HepG2 (cell line): ENCODE measurements at regions not wholly inside any gene's neighbourhood (a gene's known extent, or its start where the extent isn't known, plus 50 kb on each side); places are given as distances from the start of the nearest gene placed in this dataset.

ENCODE experiments used
- ATAC-seq: fragments of 200-7000 bp; cut with Tn5 transposase; 3 replicates; pipeline ENCODE4 v1.9.1; 2020; ENCODE audit warnings: mild to moderate bottlenecking, moderate library complexity
- BruUV-seq: library from RNA; stranded (reverse); fragments of 400-500 nt; replicated peaks from 2 replicates; lab custom pipeline; 2021; lab: Mats Ljungman, UMichigan
- CTCF ChIA-PET: fragments of 300-600 bp; formaldehyde crosslinking; extraction: SDS; loops from one replicate; lab custom pipeline; 2021; ENCODE audit warnings: low total read pairs, inconsistent platforms, low intra/inter-chr PET ratio; lab: Yijun Ruan, JAX
- POLR2A ChIA-PET: fragments of 350-600 bp; sonication (Branson Sonifier 250); formaldehyde crosslinking; loops from one replicate; lab custom pipeline; 2020; ENCODE audit warnings: antibody characterized with exemption, inconsistent platforms; lab: Yijun Ruan, JAX
- DNase-seq: peaks from one replicate; pipeline ENCODE4 v3.0.0-alpha.2; 2015; ENCODE audit warnings: low spot score
- FAIRE-seq: peaks from 3 replicates; lab custom pipeline; 2011; peaks lifted over from hg19 to GRCh38; lab: Jason Lieb, UNC
- H2AFZ ChIP-seq: one replicate; pipeline ENCODE4 v1.6.1; 2011; ENCODE audit warnings: low read length, inconsistent platforms
- H3K27ac ChIP-seq: fragments of 300-600 bp; 3 replicates; pipeline ENCODE4 v1.8.0; 2011; ENCODE audit warnings: mixed run types, mild to moderate bottlenecking, mixed read lengths, low read length, inconsistent platforms; ENCODE audit not compliant: insufficient read depth; ENCODE audit errors: extremely low read length
- H3K27me3 ChIP-seq, 2 experiments: fragments of 200-600 bp in 1 of 2; 2 replicates in 1 of 2; 3 replicates in 1 of 2; pipeline versions ENCODE4 v1.6.0 to v1.8.0; 2011; ENCODE audit warnings: low read length in 2 of 2, mild to moderate bottlenecking in 2 of 2, moderate library complexity in 2 of 2, inconsistent platforms in 1 of 2; ENCODE audit not compliant: insufficient read depth in 2 of 2, control insufficient read depth in 1 of 2
- H3K36me3 ChIP-seq, 2 experiments: fragments of 200-600 bp in 1 of 2; replicated peaks in 1 of 2; 2 replicates in 1 of 2; 3 replicates in 1 of 2; pipeline versions ENCODE4 v1.5.1 to v1.8.0; 2011; ENCODE audit warnings: low read length in 2 of 2, inconsistent platforms in 1 of 2; ENCODE audit not compliant: insufficient read depth in 2 of 2, control insufficient read depth in 1 of 2
- H3K4me1 ChIP-seq: 2 replicates; pipeline ENCODE4 v1.5.1; 2012; ENCODE audit warnings: low read length, inconsistent platforms; ENCODE audit not compliant: insufficient read depth
- H3K4me2 ChIP-seq: 2 replicates; pipeline ENCODE4 v1.6.0; 2011; ENCODE audit warnings: low read depth, low read length, inconsistent platforms
- H3K4me3 ChIP-seq, 3 experiments: fragments of 200-600 bp in 1 of 3; sonication (generic), shearing (Covaris generic) in 1 of 3; replicated peaks in 1 of 3; 2 replicates each; pipeline ENCODE4 v1.5.1; 2011 to 2016; ENCODE audit warnings: low read length in 3 of 3, inconsistent platforms in 2 of 3, low read depth in 2 of 3, mild to moderate bottlenecking in 2 of 3, control low read depth in 1 of 3, mixed read lengths in 1 of 3; ENCODE audit not compliant: insufficient read depth in 1 of 3
- H3K79me2 ChIP-seq: one replicate; pipeline ENCODE4 v1.6.1; 2011; ENCODE audit warnings: low read length, inconsistent platforms; ENCODE audit not compliant: insufficient read depth
- H3K9ac ChIP-seq: 2 replicates; pipeline ENCODE4 v1.6.0; 2011; ENCODE audit warnings: mild to moderate bottlenecking, low read depth, low read length, inconsistent platforms; ENCODE audit not compliant: insufficient read depth
- H3K9me3 ChIP-seq: 2 replicates; pipeline ENCODE4 v1.5.1; 2012; ENCODE audit warnings: mild to moderate bottlenecking, low read length
- H4K20me1 ChIP-seq: 2 replicates; pipeline ENCODE4 v1.6.0; 2011; ENCODE audit warnings: inconsistent platforms, mild to moderate bottlenecking, low read length, moderate library complexity; ENCODE audit not compliant: insufficient read depth
- ATF7 ChIP-seq, 2 experiments: fragments of 450-650 bp in 1 of 2; sonication (generic) in 1 of 2; formaldehyde crosslinking in 1 of 2; IDR thresholded peaks; 2 replicates each; pipeline versions ENCODE4 v1.4.0 to v1.6.1; 2016 to 2020; ENCODE audit warnings: antibody characterized with exemption in 1 of 2, mild to moderate bottlenecking in 1 of 2, missing genetic modification reagents in 1 of 2
- CEBPB ChIP-seq: IDR thresholded peaks from 2 replicates; pipeline ENCODE4 v1.6.1; 2011; ENCODE audit warnings: low read depth, low read length, improper control_type of control experiment, borderline replicate concordance
- CREB1 ChIP-seq, 2 experiments: fragments of 450-650 bp in 1 of 2; IDR thresholded peaks; 2 replicates each; pipeline ENCODE4 v1.6.1; 2016 to 2017; ENCODE audit warnings: control low read depth in 1 of 2, mild to moderate bottlenecking in 1 of 2, missing compliant biosample characterization in 1 of 2, missing genetic modification characterization in 1 of 2
- PHB2 ChIP-seq: fragments of 450-650 bp; IDR thresholded peaks from 2 replicates; pipeline ENCODE4 v1.6.1; 2018; ENCODE audit not compliant: partially characterized antibody
- ZBTB21 ChIP-seq: sonication (generic); formaldehyde crosslinking; IDR thresholded peaks from 2 replicates; pipeline ENCODE4 v1.4.0; 2020; ENCODE audit warnings: missing genetic modification reagents
- ZMYM2 ChIP-seq: sonication (generic); formaldehyde crosslinking; IDR thresholded peaks from 2 replicates; pipeline ENCODE4 v1.8.0; 2022; ENCODE audit warnings: mild to moderate bottlenecking, missing genetic modification reagents
- WGBS: methylation state at CpG from one replicate; pipeline ENCODE4 v1.1.6; 2017; ENCODE audit warnings: low lambda C conversion rate; 5-methylcytosine and 5-hydroxymethylcytosine counted together
- in situ Hi-C: cut with HindIII; loops from 2 replicates; pipeline ENCODE4 v1.10.0; 2017; ENCODE audit warnings: low pct_unique_long_range_greater_than_20kb; ENCODE audit not compliant: extremely low pct_ligation_motif_present
- intact Hi-C: fragments of 100-400 bp; cut with micrococcal nuclease; formaldehyde crosslinking; loops from one replicate; pipeline ENCODE4 v1.10.0; 2022; ENCODE audit not compliant: unreplicated experiment
- TF ChIP-seq, protein P1 (sequence below): sonication (generic); formaldehyde crosslinking; IDR thresholded peaks from 2 replicates; pipeline ENCODE4 v1.8.1; 2023; ENCODE audit warnings: mild to moderate bottlenecking, missing genetic modification reagents, borderline replicate concordance

DNA sequence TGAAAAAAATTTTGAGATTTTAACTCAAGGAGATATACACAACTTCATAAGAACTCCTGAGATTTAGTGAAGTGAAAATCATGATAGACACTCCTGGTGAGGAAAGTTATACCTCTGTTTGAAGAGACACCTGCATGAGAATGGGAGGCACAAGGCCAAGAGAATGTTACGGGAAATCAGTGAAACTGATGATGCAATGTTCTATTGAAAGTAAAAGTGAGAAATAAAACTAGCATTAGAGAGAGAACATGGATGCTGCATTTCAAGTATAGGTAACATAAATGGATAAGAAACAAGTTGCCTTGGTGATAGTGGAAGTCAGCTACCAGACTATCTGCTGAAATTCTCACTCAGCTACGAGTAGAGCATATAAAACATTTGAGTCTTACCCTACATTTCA, 562.1 kb upstream of the FANCL start:
- BruUV-seq, result no TSS peak
- in situ Hi-C loops, result no loop called here

DNA sequence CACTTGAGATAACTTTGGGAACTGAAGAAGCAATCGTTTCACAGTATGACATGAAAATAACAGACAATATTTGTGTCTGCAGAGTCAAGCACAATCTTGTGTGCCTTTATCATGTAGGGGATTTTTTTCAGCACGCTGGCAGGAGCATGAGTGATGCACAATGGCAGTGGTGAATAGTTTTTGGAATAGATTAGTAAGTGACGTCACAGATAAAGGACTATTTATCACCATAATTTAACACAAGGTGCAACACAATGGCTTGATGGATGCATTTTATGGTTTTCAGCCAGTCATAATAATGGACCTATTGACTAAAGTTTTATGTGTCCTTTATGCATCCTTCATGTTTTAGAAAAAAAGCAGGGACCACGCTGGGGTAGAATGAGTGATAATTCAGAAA, 559.8 kb upstream of the FANCL start:
- WGBS, result 4% methylated on average over 4 of the region's 4 CpGs
- Histone ChIP-seq H3K36me3 (no peaks in the 10 kb centered on the region), H3K4me3 (no peak overlapping the region), H3K27me3 (no peaks in the 10 kb centered on the region), H3K4me1 (no peaks in the 10 kb centered on the region), H4K20me1 (no peaks in the 10 kb centered on the region), H3K79me2 (no peaks in the 10 kb centered on the region), H2AFZ (no peak overlapping the region), H3K9ac (no peak overlapping the region), H3K27ac (no peak overlapping the region), H3K9me3 (no peaks in the 10 kb centered on the region), H3K4me2 (no peak overlapping the region)
- ATAC-seq, result no peak
- DNase-seq, result no peak
- in situ Hi-C loops, result no loop called here
- BruUV-seq, result no TSS peak
- intact Hi-C loops, result no loop called here
- TF ChIP-seq CREB1 (IDR thresholded peaks at IDR 0.05) (peak; percentile 98), CREB1 (CRISPR knock-in tag; IDR thresholded peaks at IDR 0.05) (no peak), ATF7 (IDR thresholded peaks at IDR 0.05) (peak; percentile 93), ATF7 (CRISPR knock-in tag; IDR thresholded peaks at IDR 0.05) (no peak)
- TF ChIP-seq, protein P1, sequence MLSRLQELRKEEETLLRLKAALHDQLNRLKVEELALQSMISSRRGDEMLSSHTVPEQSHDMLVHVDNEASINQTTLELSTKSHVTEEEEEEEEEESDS (CRISPR knock-in tag), result no peak
- CTCF ChIA-PET, result no interaction called here
- no peak for FAIRE-seq
- POLR2A ChIA-PET, result no interaction called here

More for the DNA sequence above, 562.1 kb upstream of the FANCL start:
- CTCF ChIA-PET, result no interaction called here
- Histone ChIP-seq H3K4me1 (no peaks in the 10 kb centered on the region), H4K20me1 (no peaks in the 10 kb centered on the region), H3K79me2 (no peaks in the 10 kb centered on the region), H3K9ac (no peak overlapping the region), H3K36me3 (no peaks in the 10 kb centered on the region), H3K4me2 (no peak overlapping the region), H3K27ac (no peak overlapping the region), H3K9me3 (no peaks in the 10 kb centered on the region), H3K27me3 (no peaks in the 10 kb centered on the region), H3K4me3 (no peak overlapping the region), H2AFZ (no peak overlapping the region)
- POLR2A ChIA-PET, result no interaction called here
- ATAC-seq (no peak), FAIRE-seq (no peak), DNase-seq (no peak)
- no peak for TF ChIP-seq ZBTB21 (CRISPR knock-in tag)
- peak; percentile 50; the same call in 1 of the 2 replicates for TF ChIP-seq CEBPB
- no peak for TF ChIP-seq PHB2
- TF ChIP-seq ZMYM2 (CRISPR knock-in tag), result no peak
- intact Hi-C loops, result no loop called here
- 11% methylated on average over 2 of the region's 2 CpGs for WGBS
